ENCODE measurements at regions not wholly inside any gene's neighbourhood (a gene's known extent, or its start where the extent isn't known, plus 50 kb on each side); places are given as distances from the start of the nearest gene placed in this dataset.

- no peak for DNase-seq (ENCODE audit: low read depth in 1 of 2, low spot score in 1 of 2)
- TF ChIP-seq GABPA (IDR thresholded peaks at IDR 0.05; ENCODE audit: low read depth) (no peak), SPI1 (IDR thresholded peaks at IDR 0.05; ENCODE audit: borderline replicate concordance, low read depth) (no peak), REST (IDR thresholded peaks at IDR 0.05; ENCODE audit: insufficient replicate concordance, low read depth) (no peak), CTCF (IDR thresholded peaks at IDR 0.05; ENCODE audit: insufficient read depth, low read length) (no peak), POLR2AphosphoS5 (IDR thresholded peaks at IDR 0.05; ENCODE audit: low read depth) (no peak)
- no peaks in the 10 kb centered on the region for H3K27me3 ChIP-seq (ENCODE audit: insufficient read depth, poor library complexity, severe bottlenecking)
- H3K27ac ChIP-seq (replicated peaks) = no peak overlapping the region
- H3K4me3 ChIP-seq (replicated peaks; ENCODE audit: insufficient read depth, low read length) = no peak overlapping the region
Measured at GRCh38 chr6:82097676-82098075, 149.9 kb downstream of the IBTK start.

GRCh38 chr6:82095091-82095490 lies 152.5 kb downstream of the IBTK start:
- DNase-seq (ENCODE audit: low read depth in 1 of 2, low spot score in 1 of 2) = peak in 1 of 2 experiments; percentile 45
- Histone ChIP-seq H3K27me3 (ENCODE audit: insufficient read depth, poor library complexity, severe bottlenecking) (no peaks in the 10 kb centered on the region), H3K4me3 (replicated peaks; ENCODE audit: insufficient read depth, low read length) (no peak overlapping the region), H3K27ac (replicated peaks) (no peak overlapping the region)
- peak; percentile 92 for TF ChIP-seq SPI1 (IDR thresholded peaks at IDR 0.05; ENCODE audit: borderline replicate concordance, low read depth)
- no peak for TF ChIP-seq GABPA (IDR thresholded peaks at IDR 0.05; ENCODE audit: low read depth)

GRCh38 chr6:82094166-82094806 lies 153.3 kb downstream of the IBTK start:
- no peaks in the 10 kb centered on the region for H3K27me3 ChIP-seq (ENCODE audit: insufficient read depth, poor library complexity, severe bottlenecking)
- H3K27ac ChIP-seq (replicated peaks) = no peak overlapping the region
- H3K4me3 ChIP-seq (replicated peaks; ENCODE audit: insufficient read depth, low read length) = no peak overlapping the region
- no peak for DNase-seq (ENCODE audit: low read depth in 1 of 2, low spot score in 1 of 2)
- TF ChIP-seq REST (IDR thresholded peaks at IDR 0.05; ENCODE audit: insufficient replicate concordance, low read depth) (no peak), POLR2AphosphoS5 (IDR thresholded peaks at IDR 0.05; ENCODE audit: low read depth) (no peak), CTCF (IDR thresholded peaks at IDR 0.05; ENCODE audit: insufficient read depth, low read length) (no peak), SPI1 (IDR thresholded peaks at IDR 0.05; ENCODE audit: borderline replicate concordance, low read depth) (no peak), GABPA (IDR thresholded peaks at IDR 0.05; ENCODE audit: low read depth) (no peak)

- no peaks in the 10 kb centered on the region for H3K27me3 ChIP-seq (ENCODE audit: insufficient read depth, poor library complexity, severe bottlenecking)
- no peak for TF ChIP-seq POLR2AphosphoS5 (IDR thresholded peaks at IDR 0.05; ENCODE audit: low read depth)
- DNase-seq (ENCODE audit: low read depth in 1 of 2, low spot score in 1 of 2) = no peak
- H3K4me3 ChIP-seq (replicated peaks; ENCODE audit: insufficient read depth, low read length) = no peak overlapping the region
- H3K27ac ChIP-seq (replicated peaks) = no peak overlapping the region
Measured at GRCh38 chr6:82088978-82089771, 158.4 kb downstream of the IBTK start.

All from HL-60 (cell line).